Sigmoid colon (tissue), 6 donors: ENCODE measurements at regions not wholly inside any gene's neighbourhood (a gene's known extent, or its start where the extent isn't known, plus 50 kb on each side); places are given as distances from the start of the nearest gene placed in this dataset.

Experiments used
- DNase-seq: peaks from one replicate; pipeline ENCODE4 v3.0.0-alpha.2; 2019
- H3K27ac ChIP-seq, 4 donors: fragments of 200-600 bp; sonication (generic); one replicate each; pipeline ENCODE4 v1.5.1; 2016 to 2019; ENCODE audit warnings: mild to moderate bottlenecking in 1 of 4
- H3K27me3 ChIP-seq, 3 donors: fragments of 200-600 bp; sonication (generic); one replicate each; pipeline ENCODE4 v1.5.1; 2019; ENCODE audit warnings: mild to moderate bottlenecking in 1 of 3
- H3K36me3 ChIP-seq, 4 donors: fragments of 200-600 bp; sonication (generic); one replicate each; pipeline ENCODE4 v1.5.1; 2016 to 2019
- H3K4me1 ChIP-seq, 4 donors: fragments of 200-600 bp; sonication (generic); one replicate each; pipeline ENCODE4 v1.5.1; 2017 to 2019
- H3K4me3 ChIP-seq, 4 donors: fragments of 200-600 bp; sonication (generic); one replicate each; pipeline ENCODE4 v1.5.1; 2017 to 2019; ENCODE audit warnings: mild to moderate bottlenecking in 2 of 4, moderate library complexity in 1 of 4
- H3K9me3 ChIP-seq, 4 donors: fragments of 200-600 bp in 3 of 4; sonication (generic) in 3 of 4; one replicate each; pipeline versions ENCODE4 v1.5.1 to v1.6.1; 2013 to 2019
- EP300 ChIP-seq, 4 donors: sonication (generic); formaldehyde crosslinking; IDR thresholded peaks; one replicate each; pipeline ENCODE4 v1.6.1; 2017; ENCODE audit warnings: antibody characterized with exemption in 4 of 4
- POLR2A ChIP-seq, 2 donors: fragments of 450-650 bp; IDR thresholded peaks; one replicate each; pipeline ENCODE4 v1.6.1; 2016; ENCODE audit warnings: antibody characterized with exemption in 2 of 2, mild to moderate bottlenecking in 2 of 2, moderate library complexity in 2 of 2
- POLR2AphosphoS5 ChIP-seq, 4 donors: sonication (generic); formaldehyde crosslinking; IDR thresholded peaks; one replicate each; pipeline ENCODE4 v1.6.1; 2017; ENCODE audit warnings: antibody characterized with exemption in 4 of 4
- WGBS, 2 donors: extraction: QIAGEN DNeasy Blood & Tissue Kit; methylation state at CpG; one replicate each; pipeline ENCODE4 v1.1.7; 2013; 5-methylcytosine and 5-hydroxymethylcytosine counted together
- intact Hi-C: fragments of 100-400 bp; cut with DNase I; formaldehyde crosslinking; loops from one replicate; pipeline ENCODE4 v1.15.1; 2023
- small RNA-seq, 3 donors: library from RNA; depleted of rRNA; stranded (forward); fragments of <200 nt; gene quantifications; one replicate each; pipeline ENCODE3, GENCODE V24; 2016
- TF ChIP-seq, protein P1 (sequence below), 4 experiments: fragments of 450-650 bp in 3 of 4; fragments of 200-600 bp in 1 of 4; IDR thresholded peaks; one replicate each; pipeline ENCODE4 v1.5.1; 2016 to 2019; ENCODE audit warnings: antibody characterized with exemption in 4 of 4, mild to moderate bottlenecking in 3 of 4, moderate library complexity in 2 of 4
- donor health status: healthy with polysubstance abuse.
- donor health status: healthy.

DNA sequence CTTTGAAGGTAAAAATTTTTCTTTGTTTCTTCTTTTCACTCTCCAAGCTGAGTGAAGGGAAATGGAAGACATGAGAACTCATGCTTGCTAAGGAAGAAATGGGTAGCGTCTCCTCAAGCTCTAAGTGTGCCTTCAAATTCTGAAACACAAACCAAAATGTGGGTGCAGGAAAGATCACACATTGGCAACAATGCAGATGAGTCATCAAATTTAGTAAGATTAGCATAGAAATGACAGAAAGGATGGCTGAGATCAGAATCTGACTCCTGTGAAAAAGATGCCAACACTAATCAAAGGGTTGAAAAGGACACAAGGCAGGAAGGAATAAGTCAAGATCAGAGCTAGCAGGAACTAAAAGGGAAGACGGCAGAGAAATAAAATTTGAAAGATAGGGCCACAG is 61.1 kb upstream of the ZNF462 start:
- Histone ChIP-seq H3K27me3 (no peaks in the 10 kb centered on the region), H3K4me1 (peaks cover 0 to 32% (median 29%) of the 10 kb centered on the region in 4 donors), H3K4me3 (no peak overlapping the region), H3K27ac (no peak overlapping the region), H3K9me3 (no peaks in the 10 kb centered on the region), H3K36me3 (no peaks in the 10 kb centered on the region)
- TF ChIP-seq POLR2AphosphoS5 (IDR thresholded peaks at IDR 0.05) (no peak), POLR2A (IDR thresholded peaks at IDR 0.05) (no peak), EP300 (IDR thresholded peaks at IDR 0.05) (no peak)
- TF ChIP-seq, protein P1, sequence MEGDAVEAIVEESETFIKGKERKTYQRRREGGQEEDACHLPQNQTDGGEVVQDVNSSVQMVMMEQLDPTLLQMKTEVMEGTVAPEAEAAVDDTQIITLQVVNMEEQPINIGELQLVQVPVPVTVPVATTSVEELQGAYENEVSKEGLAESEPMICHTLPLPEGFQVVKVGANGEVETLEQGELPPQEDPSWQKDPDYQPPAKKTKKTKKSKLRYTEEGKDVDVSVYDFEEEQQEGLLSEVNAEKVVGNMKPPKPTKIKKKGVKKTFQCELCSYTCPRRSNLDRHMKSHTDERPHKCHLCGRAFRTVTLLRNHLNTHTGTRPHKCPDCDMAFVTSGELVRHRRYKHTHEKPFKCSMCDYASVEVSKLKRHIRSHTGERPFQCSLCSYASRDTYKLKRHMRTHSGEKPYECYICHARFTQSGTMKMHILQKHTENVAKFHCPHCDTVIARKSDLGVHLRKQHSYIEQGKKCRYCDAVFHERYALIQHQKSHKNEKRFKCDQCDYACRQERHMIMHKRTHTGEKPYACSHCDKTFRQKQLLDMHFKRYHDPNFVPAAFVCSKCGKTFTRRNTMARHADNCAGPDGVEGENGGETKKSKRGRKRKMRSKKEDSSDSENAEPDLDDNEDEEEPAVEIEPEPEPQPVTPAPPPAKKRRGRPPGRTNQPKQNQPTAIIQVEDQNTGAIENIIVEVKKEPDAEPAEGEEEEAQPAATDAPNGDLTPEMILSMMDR (IDR thresholded peaks at IDR 0.05) = no peak
- WGBS, 2 donors = 93 to 95% methylated on average over 2 of the region's 2 CpGs
- DNase-seq = no peak
- intact Hi-C loops = no loop called here

Small RNA genes lying in the stretch of these regions (small RNA-seq; reads per million reads assigned to genes)
- gene MIR8081 = 0 reads per million in 3 donors
